ENCODE measurements at regions not wholly inside any gene's neighbourhood (a gene's known extent, or its start where the extent isn't known, plus 50 kb on each side); places are given as distances from the start of the nearest gene placed in this dataset.
"Not testable (repeated sequence)": the region's sequence is repeated elsewhere in the genome, so short reads cannot be mapped to it uniquely, and the experiment has no call there.

GRCh38 chr3:44125882-44126281 lies 115.8 kb upstream of the TOPAZ1 start:
- FAIRE-seq: no peak
- DNase-seq (ENCODE audit: low spot score): no peak

- no peak for DNase-seq (ENCODE audit: low spot score)
- no peak for FAIRE-seq
Observed at GRCh38 chr3:44128057-44128775, 113.5 kb upstream of the TOPAZ1 start.

- DNase-seq (ENCODE audit: low spot score): no peak
- FAIRE-seq: no peak
Observed at GRCh38 chr3:44130249-44130648, 111.4 kb upstream of the TOPAZ1 start.

- no peak for FAIRE-seq
- no peak for DNase-seq (ENCODE audit: low spot score)
Observed at GRCh38 chr3:44132061-44132460, 109.6 kb upstream of the TOPAZ1 start.

DNA sequence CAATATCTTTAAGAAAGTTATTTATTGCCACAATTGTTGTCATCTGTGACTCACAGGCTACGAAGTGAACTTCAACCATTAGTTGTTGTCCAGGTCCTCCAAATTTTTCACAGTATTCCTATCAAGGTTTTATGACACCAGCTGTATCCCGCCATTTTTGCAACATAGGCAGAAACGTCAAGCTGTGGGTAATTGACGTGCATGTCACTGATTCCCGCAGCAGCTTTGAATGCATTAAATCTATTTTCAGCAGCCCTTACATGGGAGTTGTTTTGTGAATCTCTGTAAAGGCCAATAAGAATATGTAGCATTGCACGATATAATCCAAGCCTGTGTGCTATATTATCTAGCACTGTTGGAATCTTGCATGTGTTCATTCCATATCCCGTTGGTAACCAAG lies 109.1 kb upstream of the TOPAZ1 start:
- DNase-seq (ENCODE audit: low spot score) (no peak), FAIRE-seq (no peak)

DNA sequence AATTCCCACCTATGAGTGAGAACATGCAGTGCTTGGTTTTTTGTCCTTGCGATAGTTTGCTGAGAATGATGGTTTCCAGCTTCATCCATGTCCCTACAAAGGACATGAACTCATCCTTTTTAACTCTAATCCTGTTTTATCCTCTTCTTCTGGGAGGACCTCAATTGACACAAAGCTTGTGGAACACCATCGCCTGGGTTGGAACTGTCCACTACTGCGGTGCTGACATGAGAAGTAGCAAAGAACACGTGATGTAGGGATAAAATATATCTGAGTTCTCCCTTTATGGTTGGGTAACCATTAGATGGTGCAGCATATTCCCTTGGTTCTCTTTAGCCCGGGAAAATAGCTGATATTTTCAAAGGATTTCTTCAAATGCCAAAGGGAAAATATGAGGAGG lies 105.3 kb upstream of the TOPAZ1 start:
- DNase-seq (ENCODE audit: low spot score) (no peak), FAIRE-seq (no peak)

DNA sequence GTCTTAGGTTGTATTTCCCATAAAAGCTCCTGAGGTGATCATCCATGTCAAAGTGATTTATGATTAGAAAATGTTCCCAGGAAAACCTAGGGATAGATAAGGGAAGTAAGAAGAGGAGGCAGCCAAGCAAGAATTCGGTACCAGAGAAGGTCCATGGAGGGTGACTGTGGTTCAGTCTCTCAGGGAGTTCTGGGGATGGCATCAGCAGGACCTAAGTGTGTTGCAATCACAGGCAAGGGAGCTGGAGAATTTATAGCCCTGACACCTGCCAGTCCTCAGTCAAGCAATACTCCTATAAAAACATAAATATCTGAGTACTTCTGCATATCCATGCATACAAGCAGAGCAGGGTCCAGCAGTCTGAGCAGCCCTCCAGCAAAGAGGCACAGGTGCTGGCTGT lies 95.6 kb upstream of the TOPAZ1 start:
- DNase-seq (ENCODE audit: low spot score) (no peak), FAIRE-seq (no peak)

- DNase-seq (ENCODE audit: low spot score) (no peak), FAIRE-seq (no peak)
Observed at GRCh38 chr3:44159696-44160300, 81.9 kb upstream of the TOPAZ1 start.

DNA sequence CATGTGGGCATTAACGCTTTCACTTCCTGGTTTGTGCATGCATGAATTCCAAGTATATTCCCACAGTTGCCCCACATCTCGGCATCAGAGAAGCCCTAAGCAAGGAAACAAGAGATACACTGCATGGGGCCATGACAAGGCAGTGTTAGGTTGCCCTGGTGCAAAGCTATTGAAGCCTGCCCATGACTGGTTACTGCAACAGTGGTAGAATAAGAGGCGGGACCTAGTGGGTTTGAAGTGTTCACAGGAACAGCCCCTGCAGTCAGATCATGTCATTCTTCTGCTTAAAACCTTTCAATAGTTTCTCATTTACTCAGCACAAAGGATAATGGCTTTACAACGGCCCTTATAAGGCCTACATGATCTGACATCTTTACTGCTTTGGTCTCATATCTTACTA lies 80.9 kb upstream of the TOPAZ1 start:
- FAIRE-seq: peak; percentile 9
- DNase-seq (ENCODE audit: low spot score): no peak

DNA sequence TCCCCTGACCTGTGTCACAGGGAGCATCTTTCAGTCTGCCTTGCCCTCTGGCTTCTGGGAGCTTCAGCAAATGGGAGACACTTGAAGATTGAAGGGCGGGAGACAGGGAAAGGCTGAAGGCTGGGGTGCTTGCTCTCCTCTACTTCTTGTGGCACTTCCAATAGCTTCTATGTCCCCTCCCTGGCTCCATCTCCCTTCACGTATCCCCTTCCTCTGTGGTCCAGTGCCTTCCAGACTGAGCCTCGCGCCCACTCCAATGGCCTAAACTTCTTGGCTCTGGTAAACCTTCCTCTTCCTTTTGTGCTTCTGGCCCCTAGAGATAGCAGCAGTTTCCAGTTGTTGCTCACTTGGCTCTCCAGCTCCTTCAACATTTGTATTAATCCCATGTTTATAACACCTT lies 69.8 kb upstream of the TOPAZ1 start:
- FAIRE-seq (no peak), DNase-seq (ENCODE audit: low spot score) (no peak)

GRCh38 chr3:44172701-44173100 lies 69.0 kb upstream of the TOPAZ1 start:
- FAIRE-seq; DNase-seq (ENCODE audit: low spot score): not testable (repeated sequence)

DNA sequence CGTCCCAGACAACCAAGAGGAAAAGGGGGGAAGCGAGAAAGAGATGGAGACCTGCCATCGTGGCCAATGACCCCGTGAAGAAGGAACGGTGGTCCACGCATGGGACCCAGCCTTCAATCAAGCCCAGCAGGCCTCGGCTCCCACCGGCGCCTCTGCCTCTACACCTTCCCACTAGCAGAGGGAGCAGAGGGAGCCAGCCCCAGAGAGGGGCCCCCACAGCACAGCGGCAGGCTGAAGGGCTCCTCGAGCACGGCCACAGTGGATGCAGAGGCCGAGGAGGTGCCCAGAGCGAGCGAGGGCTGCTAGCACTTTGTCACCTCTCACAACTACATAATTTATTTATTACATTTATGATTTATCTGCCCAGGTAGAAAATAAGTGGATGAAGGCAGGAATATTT lies 68.4 kb upstream of the TOPAZ1 start:
- FAIRE-seq (no peak), DNase-seq (ENCODE audit: low spot score) (no peak)

DNA sequence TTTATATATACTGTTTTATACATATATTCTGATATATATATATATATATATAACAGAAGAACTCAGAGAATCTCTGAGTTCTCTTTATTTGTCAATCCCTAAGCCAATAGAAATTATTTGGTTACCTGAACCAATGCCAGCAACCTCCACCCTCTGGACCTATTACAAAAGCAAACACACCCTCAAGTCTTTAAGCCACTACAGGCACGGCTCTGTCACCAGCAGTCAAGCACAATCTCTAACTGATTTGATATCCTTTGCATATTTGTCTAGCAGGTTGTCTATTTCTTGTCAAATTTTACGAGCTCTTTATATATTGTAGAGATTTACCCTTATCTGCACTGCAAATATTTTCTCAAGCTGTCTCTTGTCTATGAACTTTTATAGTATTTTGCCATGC lies 66.6 kb upstream of the TOPAZ1 start:
- FAIRE-seq (no peak), DNase-seq (ENCODE audit: low spot score) (no peak)

- no peak for DNase-seq (ENCODE audit: low spot score)
- FAIRE-seq: no peak
Observed at GRCh38 chr3:44179246-44179645, 62.4 kb upstream of the TOPAZ1 start.

- FAIRE-seq: no peak
- DNase-seq (ENCODE audit: low spot score): no peak
Observed at GRCh38 chr3:44184319-44184953, 57.2 kb upstream of the TOPAZ1 start.

GRCh38 chr3:44185396-44185915 lies 56.2 kb upstream of the TOPAZ1 start:
- FAIRE-seq (no peak), DNase-seq (ENCODE audit: low spot score) (no peak)

GRCh38 chr3:44186111-44186672 lies 55.5 kb upstream of the TOPAZ1 start:
- DNase-seq (ENCODE audit: low spot score) (no peak), FAIRE-seq (no peak)

- DNase-seq (ENCODE audit: low spot score) (no peak), FAIRE-seq (no peak)
Observed at GRCh38 chr3:44186712-44187111, 55.0 kb upstream of the TOPAZ1 start.

Data from urothelium cell line (cell line).